Suprapubic skin (tissue), 4 donors: ENCODE measurements at regions not wholly inside any gene's neighbourhood (a gene's known extent, or its start where the extent isn't known, plus 50 kb on each side); places are given as distances from the start of the nearest gene placed in this dataset.
"Not testable (repeated sequence)": the region's sequence is repeated elsewhere in the genome, so short reads cannot be mapped to it uniquely, and the experiment has no call there.

Experiments
- DNase-seq, 2 donors: peaks; one replicate each; pipeline ENCODE4 v3.0.0-alpha.2; 2019; ENCODE audit warnings: low spot score in 2 of 2
- H3K27ac ChIP-seq: fragments of 200-600 bp; sonication (generic); one replicate; pipeline ENCODE4 v1.5.1; 2019
- H3K27me3 ChIP-seq: fragments of 200-600 bp; sonication (generic); one replicate; pipeline ENCODE4 v1.5.1; 2019
- H3K36me3 ChIP-seq: fragments of 200-600 bp; sonication (generic); one replicate; pipeline ENCODE4 v1.5.1; 2019
- H3K4me1 ChIP-seq: fragments of 200-600 bp; sonication (generic); one replicate; pipeline ENCODE4 v1.5.1; 2019
- H3K4me3 ChIP-seq: fragments of 200-600 bp; sonication (generic); one replicate; pipeline ENCODE4 v1.5.1; 2019; ENCODE audit warnings: mild to moderate bottlenecking
- H3K9me3 ChIP-seq: fragments of 200-600 bp; sonication (generic); one replicate; pipeline ENCODE4 v1.5.1; 2019
- CTCF ChIP-seq, 2 donors: fragments of 200-600 bp in 1 of 2; fragments of 450-650 bp in 1 of 2; sonication (generic) in 1 of 2; IDR thresholded peaks; one replicate each; pipeline ENCODE4 v1.5.1; 2016 to 2019; ENCODE audit warnings: antibody characterized with exemption in 2 of 2, mild to moderate bottlenecking in 1 of 2, moderate library complexity in 1 of 2
- EP300 ChIP-seq: sonication (generic); formaldehyde crosslinking; IDR thresholded peaks from one replicate; pipeline ENCODE4 v1.6.1; 2017; ENCODE audit warnings: antibody characterized with exemption
- POLR2A ChIP-seq, 2 donors: fragments of 450-650 bp; IDR thresholded peaks; one replicate each; pipeline ENCODE4 v1.6.1; 2017; ENCODE audit warnings: antibody characterized with exemption in 2 of 2, mild to moderate bottlenecking in 2 of 2, moderate library complexity in 2 of 2
- POLR2AphosphoS5 ChIP-seq, 3 donors: sonication (generic); formaldehyde crosslinking; IDR thresholded peaks; one replicate each; pipeline ENCODE4 v1.6.1; 2017; ENCODE audit warnings: antibody characterized with exemption in 3 of 3
- WGBS: methylation state at CpG from one replicate; pipeline ENCODE4 v1.1.5; 2018; 5-methylcytosine and 5-hydroxymethylcytosine counted together

- 47% methylated on average over 1 of the region's 1 CpG for WGBS
Measured at GRCh38 chr10:53458007-53458406, 685.4 kb upstream of the MBL2 start.

GRCh38 chr10:53453196-53453595 is 680.6 kb upstream of the MBL2 start:
- 72% methylated on average over 1 of the region's 1 CpG for WGBS

More at GRCh38 chr10:53458007-53458406, 685.4 kb upstream of the MBL2 start:
- no peaks in the 10 kb centered on the region for H3K9me3 ChIP-seq
- no peaks in the 10 kb centered on the region for H3K36me3 ChIP-seq
- TF ChIP-seq POLR2AphosphoS5 (IDR thresholded peaks at IDR 0.05) (no peak), CTCF (IDR thresholded peaks at IDR 0.05) (no peak), EP300 (no peak), POLR2A (IDR thresholded peaks at IDR 0.05) (no peak)
- H3K4me1 ChIP-seq, result no peaks in the 10 kb centered on the region
- no peak overlapping the region for H3K4me3 ChIP-seq
- no peak overlapping the region for H3K27ac ChIP-seq
- H3K27me3 ChIP-seq, result no peaks in the 10 kb centered on the region
- DNase-seq, result no peak

DNA sequence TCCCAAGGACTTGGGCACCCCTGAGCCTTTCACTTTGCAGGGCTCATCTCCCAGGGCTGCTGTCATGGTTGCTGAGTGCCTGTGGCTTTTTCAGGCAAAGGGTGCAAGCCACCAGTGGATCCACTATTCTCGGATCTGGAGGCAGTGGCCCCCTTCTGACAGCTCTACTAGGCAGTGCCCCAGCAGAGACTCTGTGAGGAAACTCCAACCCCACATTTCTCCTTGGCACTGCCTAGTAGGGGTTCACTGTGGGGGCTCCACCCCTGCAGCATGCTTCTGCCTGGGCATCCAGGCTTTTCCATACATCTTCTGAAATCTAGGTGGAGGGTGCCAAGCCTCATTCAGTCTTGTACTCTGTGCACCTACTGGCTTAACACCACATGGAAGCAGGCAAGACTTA is 675.0 kb upstream of the MBL2 start:
- H3K27ac ChIP-seq, result no peak overlapping the region
- no peak overlapping the region for H3K4me3 ChIP-seq
- no peak for DNase-seq
- H3K9me3 ChIP-seq, result no peaks in the 10 kb centered on the region
- TF ChIP-seq EP300 (no peak), POLR2A (IDR thresholded peaks at IDR 0.05) (no peak), POLR2AphosphoS5 (IDR thresholded peaks at IDR 0.05) (no peak), CTCF (IDR thresholded peaks at IDR 0.05) (no peak)
- H3K4me1 ChIP-seq, result no peaks in the 10 kb centered on the region
- no peaks in the 10 kb centered on the region for H3K36me3 ChIP-seq
- no CpG with 5 or more reads among the region's 1 CpG for WGBS
- no peaks in the 10 kb centered on the region for H3K27me3 ChIP-seq

More at GRCh38 chr10:53453196-53453595, 680.6 kb upstream of the MBL2 start:
- no peaks in the 10 kb centered on the region for H3K27me3 ChIP-seq
- no peaks in the 10 kb centered on the region for H3K4me1 ChIP-seq
- no peak overlapping the region for H3K4me3 ChIP-seq
- H3K9me3 ChIP-seq, result no peaks in the 10 kb centered on the region
- no peak for DNase-seq
- TF ChIP-seq POLR2AphosphoS5 (IDR thresholded peaks at IDR 0.05), result no peak
- H3K36me3 ChIP-seq, result no peaks in the 10 kb centered on the region
- H3K27ac ChIP-seq, result no peak overlapping the region

DNA sequence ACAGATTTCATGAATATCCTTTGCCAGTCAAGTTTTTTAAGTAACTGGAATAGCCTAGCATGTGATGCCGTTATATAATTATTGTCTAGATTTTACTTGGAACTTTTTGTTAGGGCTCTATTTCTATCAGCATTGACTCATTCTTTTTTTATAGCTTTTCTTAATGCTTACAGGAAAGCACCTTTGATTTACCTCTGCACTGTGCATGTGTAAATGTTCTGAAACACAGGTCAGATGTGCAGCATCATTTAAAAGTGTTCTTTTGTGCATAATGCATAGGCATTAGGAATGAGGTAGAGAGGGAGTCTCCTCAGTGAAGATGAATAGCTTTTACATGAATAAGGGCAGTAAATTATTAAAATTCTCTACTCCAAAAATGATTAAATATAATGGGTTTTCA is 669.3 kb upstream of the MBL2 start:
- no peaks in the 10 kb centered on the region for H3K27me3 ChIP-seq
- 86% methylated on average over 1 of the region's 1 CpG for WGBS
- DNase-seq, result no peak
- H3K27ac ChIP-seq, result no peak overlapping the region
- H3K4me3 ChIP-seq, result no peak overlapping the region
- TF ChIP-seq POLR2A (IDR thresholded peaks at IDR 0.05), result no peak
- TF ChIP-seq EP300, result no peak
- TF ChIP-seq CTCF (IDR thresholded peaks at IDR 0.05), result no peak
- no peak for TF ChIP-seq POLR2AphosphoS5 (IDR thresholded peaks at IDR 0.05)
- no peaks in the 10 kb centered on the region for H3K4me1 ChIP-seq
- H3K9me3 ChIP-seq, result no peaks in the 10 kb centered on the region
- H3K36me3 ChIP-seq, result no peaks in the 10 kb centered on the region

GRCh38 chr10:53440601-53441000 is 668.0 kb upstream of the MBL2 start:
- no peak overlapping the region for H3K4me3 ChIP-seq
- no peaks in the 10 kb centered on the region for H3K4me1 ChIP-seq
- H3K27me3 ChIP-seq, result no peaks in the 10 kb centered on the region
- TF ChIP-seq POLR2AphosphoS5 (IDR thresholded peaks at IDR 0.05) (no peak), CTCF (IDR thresholded peaks at IDR 0.05) (no peak), EP300 (no peak), POLR2A (IDR thresholded peaks at IDR 0.05) (no peak)
- H3K9me3 ChIP-seq, result no peaks in the 10 kb centered on the region
- H3K27ac ChIP-seq, result no peak overlapping the region
- no peak for DNase-seq
- WGBS, result 85% methylated on average over 3 of the region's 3 CpGs
- no peaks in the 10 kb centered on the region for H3K36me3 ChIP-seq

GRCh38 chr10:53439075-53439474 is 666.5 kb upstream of the MBL2 start:
- 46% methylated on average over 9 of the region's 9 CpGs for WGBS
- not testable (repeated sequence) for H3K4me3 ChIP-seq, H3K4me1 ChIP-seq, H3K9me3 ChIP-seq, H3K27me3 ChIP-seq, DNase-seq, H3K27ac ChIP-seq, H3K36me3 ChIP-seq
